Endothelial cell (in vitro differentiated cells): ENCODE measurements at regions not wholly inside any gene's neighbourhood (a gene's known extent, or its start where the extent isn't known, plus 50 kb on each side); places are given as distances from the start of the nearest gene placed in this dataset.

Experiments
- DNase-seq: peaks from one replicate; pipeline ENCODE4 v3.0.0; 2021; ENCODE audit warnings: low spot score
- H3K27ac Mint-ChIP-seq: one replicate; pipeline ENCODE4 v1.8.0; 2021; ENCODE audit warnings: mixed read lengths, inconsistent platforms; ENCODE audit not compliant: unreplicated experiment
- H3K27me3 Mint-ChIP-seq: one replicate; pipeline ENCODE4 v1.8.0; 2021; ENCODE audit warnings: mild to moderate bottlenecking, moderate library complexity, mixed read lengths, inconsistent platforms; ENCODE audit not compliant: unreplicated experiment
- H3K36me3 Mint-ChIP-seq: one replicate; pipeline ENCODE4 v1.8.0; 2021; ENCODE audit warnings: mild to moderate bottlenecking, low read depth, mixed read lengths, inconsistent platforms; ENCODE audit not compliant: unreplicated experiment
- H3K4me1 Mint-ChIP-seq: one replicate; pipeline ENCODE4 v1.8.0; 2021; ENCODE audit warnings: mild to moderate bottlenecking, mixed read lengths, inconsistent platforms; ENCODE audit not compliant: unreplicated experiment
- H3K4me3 Mint-ChIP-seq: one replicate; pipeline ENCODE4 v1.8.0; 2021; ENCODE audit warnings: mild to moderate bottlenecking, mixed read lengths, inconsistent platforms; ENCODE audit not compliant: unreplicated experiment
- H3K9me3 Mint-ChIP-seq: one replicate; pipeline ENCODE4 v1.8.0; 2021; ENCODE audit warnings: mixed read lengths, inconsistent platforms; ENCODE audit not compliant: unreplicated experiment
- TF ChIP-seq, protein P1 (sequence below): fragments of 200-600 bp; sonication (generic); IDR thresholded peaks from one replicate; pipeline ENCODE4 v1.5.0; 2021; ENCODE audit warnings: antibody characterized with exemption; ENCODE audit not compliant: unreplicated experiment

- peaks cover 12% of the 10 kb centered on the region for H3K4me1 Mint-ChIP-seq
- no peaks in the 10 kb centered on the region for H3K9me3 Mint-ChIP-seq
- H3K4me3 Mint-ChIP-seq, result no peak overlapping the region
- H3K27ac Mint-ChIP-seq, result no peak overlapping the region
- peaks cover 1% of the 10 kb centered on the region for H3K27me3 Mint-ChIP-seq
- TF ChIP-seq, protein P1, sequence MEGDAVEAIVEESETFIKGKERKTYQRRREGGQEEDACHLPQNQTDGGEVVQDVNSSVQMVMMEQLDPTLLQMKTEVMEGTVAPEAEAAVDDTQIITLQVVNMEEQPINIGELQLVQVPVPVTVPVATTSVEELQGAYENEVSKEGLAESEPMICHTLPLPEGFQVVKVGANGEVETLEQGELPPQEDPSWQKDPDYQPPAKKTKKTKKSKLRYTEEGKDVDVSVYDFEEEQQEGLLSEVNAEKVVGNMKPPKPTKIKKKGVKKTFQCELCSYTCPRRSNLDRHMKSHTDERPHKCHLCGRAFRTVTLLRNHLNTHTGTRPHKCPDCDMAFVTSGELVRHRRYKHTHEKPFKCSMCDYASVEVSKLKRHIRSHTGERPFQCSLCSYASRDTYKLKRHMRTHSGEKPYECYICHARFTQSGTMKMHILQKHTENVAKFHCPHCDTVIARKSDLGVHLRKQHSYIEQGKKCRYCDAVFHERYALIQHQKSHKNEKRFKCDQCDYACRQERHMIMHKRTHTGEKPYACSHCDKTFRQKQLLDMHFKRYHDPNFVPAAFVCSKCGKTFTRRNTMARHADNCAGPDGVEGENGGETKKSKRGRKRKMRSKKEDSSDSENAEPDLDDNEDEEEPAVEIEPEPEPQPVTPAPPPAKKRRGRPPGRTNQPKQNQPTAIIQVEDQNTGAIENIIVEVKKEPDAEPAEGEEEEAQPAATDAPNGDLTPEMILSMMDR, result no peak
- H3K36me3 Mint-ChIP-seq, result no peaks in the 10 kb centered on the region
- no peak for DNase-seq
Observed at GRCh38 chr2:175606010-175606841, 395.8 kb downstream of the LNPK start.

GRCh38 chr2:175605640-175606009 lies 396.4 kb downstream of the LNPK start:
- H3K27ac Mint-ChIP-seq, result no peak overlapping the region

DNA sequence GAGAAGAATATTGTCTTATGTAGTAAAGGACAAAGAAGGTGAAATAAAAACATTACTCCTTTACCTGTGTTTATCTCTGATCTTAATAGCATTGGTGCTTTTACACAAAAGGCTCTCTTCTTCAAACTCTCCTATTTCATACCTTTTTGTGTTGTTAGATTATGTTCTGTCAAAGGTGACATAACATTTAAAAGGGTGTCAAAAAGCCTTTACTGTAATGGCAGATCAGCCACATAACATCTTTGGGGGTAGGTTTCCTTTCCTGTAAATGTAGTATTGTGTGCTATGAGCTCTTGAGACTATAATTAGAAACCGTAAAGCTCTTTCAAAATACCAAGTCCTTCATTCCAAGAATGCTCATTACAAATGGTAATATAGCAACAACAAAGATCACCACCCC lies 400.1 kb downstream of the LNPK start:
- peaks cover 1% of the 10 kb centered on the region for H3K27me3 Mint-ChIP-seq
- TF ChIP-seq, protein P1, result no peak
- no peaks in the 10 kb centered on the region for H3K36me3 Mint-ChIP-seq
- H3K4me3 Mint-ChIP-seq, result no peak overlapping the region
- no peak overlapping the region for H3K27ac Mint-ChIP-seq
- no peak for DNase-seq
- H3K9me3 Mint-ChIP-seq, result no peaks in the 10 kb centered on the region
- no peaks in the 10 kb centered on the region for H3K4me1 Mint-ChIP-seq

More at GRCh38 chr2:175605640-175606009, 396.4 kb downstream of the LNPK start:
- Mint-ChIP-seq H3K4me3 (no peak overlapping the region), H3K4me1 (peaks cover 6% of the 10 kb centered on the region), H3K9me3 (no peaks in the 10 kb centered on the region), H3K27me3 (peaks cover 1% of the 10 kb centered on the region), H3K36me3 (no peaks in the 10 kb centered on the region)
- no peak for DNase-seq
- TF ChIP-seq, protein P1, result no peak

GRCh38 chr2:175599966-175600831 lies 401.9 kb downstream of the LNPK start:
- Mint-ChIP-seq H3K4me1 (no peaks in the 10 kb centered on the region), H3K36me3 (no peaks in the 10 kb centered on the region), H3K4me3 (no peak overlapping the region), H3K27ac (no peak overlapping the region), H3K27me3 (peaks cover 1% of the 10 kb centered on the region), H3K9me3 (no peaks in the 10 kb centered on the region)
- no peak for DNase-seq
- TF ChIP-seq, protein P1, result no peak
